Small intestine (tissue), 7 donors: ENCODE measurements at regions not wholly inside any gene's neighbourhood (a gene's known extent, or its start where the extent isn't known, plus 50 kb on each side); places are given as distances from the start of the nearest gene placed in this dataset.

Experiments
- DNase-seq, 2 donors: peaks; one replicate each; pipeline versions ENCODE4 v3.0.0 to v3.0.0-alpha.2; 2013
- FAIRE-seq: peaks from 2 replicates; lab custom pipeline; 2012; peaks lifted over from hg19 to GRCh38; lab: Jason Lieb, UNC
- H3K27ac ChIP-seq, 3 donors: one replicate each; pipeline ENCODE4 v1.5.1; 2013; ENCODE audit warnings: low read length in 2 of 3, mild to moderate bottlenecking in 2 of 3, control low read depth in 1 of 3, inconsistent platforms in 1 of 3, low read depth in 1 of 3, moderate library complexity in 1 of 3
- H3K27me3 ChIP-seq, 3 donors: one replicate each; pipeline ENCODE4 v1.6.1; 2013; ENCODE audit warnings: low read length in 3 of 3, inconsistent platforms in 1 of 3; ENCODE audit not compliant: control insufficient read depth in 3 of 3, insufficient read depth in 3 of 3
- H3K36me3 ChIP-seq, 3 donors: one replicate each; pipeline ENCODE4 v1.6.1; 2013; ENCODE audit warnings: low read length in 3 of 3, inconsistent platforms in 1 of 3, low read depth in 1 of 3, mild to moderate bottlenecking in 1 of 3, moderate library complexity in 1 of 3; ENCODE audit not compliant: control insufficient read depth in 3 of 3, insufficient read depth in 2 of 3
- H3K4me1 ChIP-seq, 3 donors: one replicate each; pipeline ENCODE4 v1.6.1; 2013; ENCODE audit warnings: low read length in 2 of 3, inconsistent platforms in 1 of 3, low read depth in 1 of 3, mild to moderate bottlenecking in 1 of 3, moderate library complexity in 1 of 3; ENCODE audit not compliant: control insufficient read depth in 3 of 3, insufficient read depth in 2 of 3
- H3K4me3 ChIP-seq, 3 donors: one replicate each; pipeline ENCODE4 v1.5.1; 2013; ENCODE audit warnings: low read length in 3 of 3, control low read depth in 1 of 3, inconsistent platforms in 1 of 3, low read depth in 1 of 3, mild to moderate bottlenecking in 1 of 3, moderate library complexity in 1 of 3
- H3K9me3 ChIP-seq, 2 donors: one replicate each; pipeline ENCODE4 v1.6.1; 2013; ENCODE audit warnings: low read depth in 1 of 2, low read length in 1 of 2; ENCODE audit not compliant: control insufficient read depth in 2 of 2, insufficient read depth in 1 of 2
- WGBS, 3 donors: extraction: QIAGEN DNeasy Blood & Tissue Kit; methylation state at CpG; one replicate each; pipeline ENCODE4 v1.1.7; 2013; 5-methylcytosine and 5-hydroxymethylcytosine counted together
- donor health status: healthy with polysubstance abuse.
- donor health status: control.
- donor health status: control.
- donor health status: Bipolar disorder and iron deficiency.
- donor health status: healthy.

GRCh38 chr7:46000513-46000912 lies 79.4 kb upstream of the IGFBP3 start:
- H3K27ac ChIP-seq: no peak overlapping the region
- H3K4me1 ChIP-seq: no peaks in the 10 kb centered on the region
- H3K4me3 ChIP-seq: no peak overlapping the region
- DNase-seq (no peak), FAIRE-seq (no peak)
- WGBS, 3 donors: 89 to 93% (median 91%) methylated on average over 7 of the region's 7 CpGs
- H3K36me3 ChIP-seq: no peaks in the 10 kb centered on the region
- no peaks in the 10 kb centered on the region for H3K27me3 ChIP-seq
- peaks cover 0 to 9% of the 10 kb centered on the region in 2 donors for H3K9me3 ChIP-seq

GRCh38 chr7:45999541-45999940 lies 78.5 kb upstream of the IGFBP3 start:
- H3K9me3 ChIP-seq: peaks cover 0 to 9% of the 10 kb centered on the region in 2 donors
- no peak for DNase-seq
- 52 to 88% (median 81%) methylated on average over 1 of the region's 1 CpG for WGBS, 3 donors
- no peak for FAIRE-seq
- H3K27ac ChIP-seq: no peak overlapping the region
- H3K4me1 ChIP-seq: no peaks in the 10 kb centered on the region
- no peaks in the 10 kb centered on the region for H3K36me3 ChIP-seq
- no peak overlapping the region for H3K4me3 ChIP-seq
- H3K27me3 ChIP-seq: no peaks in the 10 kb centered on the region

GRCh38 chr7:45998506-45998905 lies 77.4 kb upstream of the IGFBP3 start:
- WGBS, 3 donors: 66 to 89% (median 86%) methylated on average over 1 of the region's 1 CpG
- no peak for FAIRE-seq

GRCh38 chr7:45993621-45994020 lies 72.5 kb upstream of the IGFBP3 start:
- no peak for FAIRE-seq
- H3K27ac ChIP-seq: no peak overlapping the region
- peaks cover 0 to 9% of the 10 kb centered on the region in 2 donors for H3K9me3 ChIP-seq
- no peak overlapping the region for H3K4me3 ChIP-seq
- no peaks in the 10 kb centered on the region for H3K4me1 ChIP-seq
- no peak for DNase-seq
- no peaks in the 10 kb centered on the region for H3K36me3 ChIP-seq
- H3K27me3 ChIP-seq: peaks cover 0 to 4% (median 0%) of the 10 kb centered on the region in 3 donors

More at GRCh38 chr7:45998506-45998905, 77.4 kb upstream of the IGFBP3 start:
- H3K4me3 ChIP-seq: no peak overlapping the region
- no peaks in the 10 kb centered on the region for H3K4me1 ChIP-seq
- DNase-seq: no peak
- peaks cover 0 to 9% of the 10 kb centered on the region in 2 donors for H3K9me3 ChIP-seq
- no peaks in the 10 kb centered on the region for H3K36me3 ChIP-seq
- H3K27me3 ChIP-seq: no peaks in the 10 kb centered on the region
- no peak overlapping the region for H3K27ac ChIP-seq

GRCh38 chr7:45992826-45993225 lies 71.8 kb upstream of the IGFBP3 start:
- no peaks in the 10 kb centered on the region for H3K4me1 ChIP-seq
- no peaks in the 10 kb centered on the region for H3K36me3 ChIP-seq
- DNase-seq: no peak
- H3K9me3 ChIP-seq: peaks cover 0 to 7% of the 10 kb centered on the region in 2 donors
- 54 to 62% (median 57%) methylated on average over 4 of the region's 4 CpGs for WGBS, 3 donors
- no peak overlapping the region for H3K27ac ChIP-seq
- FAIRE-seq: no peak
- H3K27me3 ChIP-seq: peaks cover 0 to 4% (median 0%) of the 10 kb centered on the region in 3 donors
- no peak overlapping the region for H3K4me3 ChIP-seq

- peaks cover 0 to 6% (median 0%) of the 10 kb centered on the region in 3 donors for H3K27me3 ChIP-seq
- H3K4me3 ChIP-seq: no peak overlapping the region
- H3K4me1 ChIP-seq: no peaks in the 10 kb centered on the region
- FAIRE-seq (no peak), DNase-seq (no peak)
- no peaks in the 10 kb centered on the region for H3K9me3 ChIP-seq
- H3K36me3 ChIP-seq: no peaks in the 10 kb centered on the region
- H3K27ac ChIP-seq: no peak overlapping the region
- WGBS, 3 donors: 35 to 63% (median 47%) methylated on average over 3 of the region's 3 CpGs
These were observed 69.2 kb upstream of the IGFBP3 start for GRCh38 chr7:45990276-45990675.

GRCh38 chr7:45988405-45989057 lies 67.5 kb upstream of the IGFBP3 start:
- Histone ChIP-seq H3K9me3 (no peaks in the 10 kb centered on the region), H3K4me1 (no peaks in the 10 kb centered on the region), H3K27me3 (peaks cover 0 to 6% (median 0%) of the 10 kb centered on the region in 3 donors), H3K36me3 (no peaks in the 10 kb centered on the region), H3K27ac (no peak overlapping the region), H3K4me3 (no peak overlapping the region)
- FAIRE-seq: no peak
- WGBS, 3 donors: 52 to 76% (median 52%) methylated on average over 9 of the region's 9 CpGs
- DNase-seq: no peak

- Histone ChIP-seq H3K36me3 (no peaks in the 10 kb centered on the region), H3K9me3 (no peaks in the 10 kb centered on the region), H3K4me3 (no peak overlapping the region), H3K27me3 (peaks cover 0 to 6% (median 0%) of the 10 kb centered on the region in 3 donors), H3K4me1 (no peaks in the 10 kb centered on the region), H3K27ac (no peak overlapping the region)
- WGBS, 3 donors: 71 to 74% (median 73%) methylated on average over 14 of the region's 14 CpGs
- FAIRE-seq (no peak), DNase-seq (no peak)
These were observed 66.6 kb upstream of the IGFBP3 start for GRCh38 chr7:45987521-45988290.
